Kidney epithelial cell (primary cell): ENCODE measurements at regions not wholly inside any gene's neighbourhood (a gene's known extent, or its start where the extent isn't known, plus 50 kb on each side); places are given as distances from the start of the nearest gene placed in this dataset.

Experiments used
- DNase-seq: peaks from one replicate; pipeline ENCODE4 v3.0.0-alpha.2; 2010; ENCODE audit warnings: low read depth
- H3K27me3 ChIP-seq: 2 replicates; pipeline ENCODE4 v1.6.0; 2011; ENCODE audit warnings: low read length; ENCODE audit not compliant: control insufficient read depth, insufficient read depth
- H3K36me3 ChIP-seq: 2 replicates; pipeline ENCODE4 v1.5.1; 2011; ENCODE audit warnings: low read length; ENCODE audit not compliant: control insufficient read depth, insufficient read depth
- H3K4me3 ChIP-seq: 2 replicates; pipeline ENCODE4 v1.5.1; 2011; ENCODE audit warnings: low read depth, mild to moderate bottlenecking, control low read depth, low read length
- TF ChIP-seq, protein P1 (sequence below): IDR thresholded peaks from 2 replicates; pipeline ENCODE4 v1.5.1; 2011; ENCODE audit warnings: mild to moderate bottlenecking, moderate library complexity, low read length, control low read depth, inconsistent platforms; ENCODE audit not compliant: insufficient read depth, poor library complexity, severe bottlenecking

DNA sequence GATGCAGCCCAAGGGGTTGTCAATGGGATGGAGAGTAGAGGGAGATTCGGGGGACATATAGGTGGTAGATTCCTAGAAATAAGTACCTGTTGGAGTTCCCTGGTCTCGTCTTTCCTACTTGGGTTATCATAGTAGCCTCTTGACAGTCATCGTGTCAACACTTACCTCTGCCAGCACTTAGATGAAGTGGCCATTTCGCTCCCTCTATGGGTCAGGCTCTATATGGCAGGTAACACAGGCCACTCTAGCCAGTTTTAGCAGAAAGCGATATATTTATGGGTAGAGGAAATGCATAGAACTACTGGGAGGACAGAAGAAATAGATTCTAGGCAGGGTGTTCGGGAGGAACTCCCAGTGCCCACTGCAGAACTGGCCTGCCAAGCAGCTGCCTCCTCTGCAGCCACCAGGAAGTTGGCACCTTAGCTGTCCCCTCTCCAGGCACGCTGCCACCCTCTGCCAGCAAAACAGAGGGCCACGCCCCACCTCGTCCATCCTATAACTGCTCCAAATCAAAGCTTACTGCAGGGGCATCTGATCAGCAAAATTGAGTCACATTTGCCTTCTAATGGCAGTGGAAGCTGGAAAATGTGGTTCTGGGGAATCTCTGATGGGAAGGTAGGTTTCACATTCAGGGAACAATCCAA, 181.3 kb downstream of the INSIG2 start:
- no peaks in the 10 kb centered on the region for H3K27me3 ChIP-seq
- DNase-seq, result no peak
- no peaks in the 10 kb centered on the region for H3K36me3 ChIP-seq
- TF ChIP-seq, protein P1, sequence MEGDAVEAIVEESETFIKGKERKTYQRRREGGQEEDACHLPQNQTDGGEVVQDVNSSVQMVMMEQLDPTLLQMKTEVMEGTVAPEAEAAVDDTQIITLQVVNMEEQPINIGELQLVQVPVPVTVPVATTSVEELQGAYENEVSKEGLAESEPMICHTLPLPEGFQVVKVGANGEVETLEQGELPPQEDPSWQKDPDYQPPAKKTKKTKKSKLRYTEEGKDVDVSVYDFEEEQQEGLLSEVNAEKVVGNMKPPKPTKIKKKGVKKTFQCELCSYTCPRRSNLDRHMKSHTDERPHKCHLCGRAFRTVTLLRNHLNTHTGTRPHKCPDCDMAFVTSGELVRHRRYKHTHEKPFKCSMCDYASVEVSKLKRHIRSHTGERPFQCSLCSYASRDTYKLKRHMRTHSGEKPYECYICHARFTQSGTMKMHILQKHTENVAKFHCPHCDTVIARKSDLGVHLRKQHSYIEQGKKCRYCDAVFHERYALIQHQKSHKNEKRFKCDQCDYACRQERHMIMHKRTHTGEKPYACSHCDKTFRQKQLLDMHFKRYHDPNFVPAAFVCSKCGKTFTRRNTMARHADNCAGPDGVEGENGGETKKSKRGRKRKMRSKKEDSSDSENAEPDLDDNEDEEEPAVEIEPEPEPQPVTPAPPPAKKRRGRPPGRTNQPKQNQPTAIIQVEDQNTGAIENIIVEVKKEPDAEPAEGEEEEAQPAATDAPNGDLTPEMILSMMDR, result no peak
- no peak overlapping the region for H3K4me3 ChIP-seq

DNA sequence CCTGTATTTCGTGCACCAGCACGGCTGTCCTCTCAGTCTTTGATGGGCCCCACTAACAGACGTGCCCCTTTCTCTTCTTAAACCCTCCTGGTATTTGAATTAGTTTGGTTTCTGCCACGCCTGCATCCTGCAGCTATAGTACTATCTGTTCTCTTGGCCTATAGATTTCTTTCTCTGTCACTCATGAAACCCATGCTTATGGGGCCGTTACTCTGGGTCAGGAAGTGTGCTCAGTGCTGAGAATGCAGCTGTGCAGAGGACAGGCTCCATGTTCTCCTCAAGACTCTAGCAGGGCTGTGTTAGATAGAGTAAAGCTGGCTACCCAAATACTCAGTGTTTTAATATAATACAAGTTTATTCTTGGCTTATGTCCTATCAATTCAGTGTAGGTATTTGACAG, 180.0 kb downstream of the INSIG2 start:
- TF ChIP-seq, protein P1, result no peak
- Histone ChIP-seq H3K27me3 (no peaks in the 10 kb centered on the region), H3K36me3 (no peaks in the 10 kb centered on the region), H3K4me3 (no peak overlapping the region)
- DNase-seq, result no peak

DNA sequence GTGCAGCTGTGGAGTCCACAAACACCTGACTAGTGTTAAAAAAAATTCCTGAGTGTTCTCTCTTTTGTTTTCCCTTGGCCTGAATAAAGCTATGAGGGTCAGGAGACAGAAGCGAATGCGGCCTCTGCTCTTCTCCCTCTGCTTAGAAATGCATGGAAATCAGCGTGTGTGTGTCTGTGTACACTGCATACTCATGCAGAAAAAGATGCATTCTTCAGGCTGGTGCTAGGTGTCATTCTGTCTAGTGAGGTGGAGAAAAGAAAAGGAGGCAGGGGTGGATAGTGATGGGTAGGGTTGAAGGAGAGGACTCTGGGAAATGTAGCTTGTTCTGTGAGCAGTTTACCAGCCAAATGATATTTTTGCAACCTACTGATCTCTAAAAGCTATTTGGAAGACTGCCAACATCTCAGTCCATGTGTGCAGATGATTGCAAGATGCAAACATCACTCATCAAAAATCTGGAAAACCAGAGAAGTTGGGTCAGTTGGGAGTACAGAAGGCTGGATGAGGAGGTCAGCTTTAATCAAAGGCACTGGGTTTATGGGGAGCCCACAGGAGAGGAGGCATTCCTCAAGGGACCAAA, 177.7 kb downstream of the INSIG2 start:
- no peaks in the 10 kb centered on the region for H3K36me3 ChIP-seq
- TF ChIP-seq, protein P1, result no peak
- no peak overlapping the region for H3K4me3 ChIP-seq
- no peaks in the 10 kb centered on the region for H3K27me3 ChIP-seq
- DNase-seq, result no peak

DNA sequence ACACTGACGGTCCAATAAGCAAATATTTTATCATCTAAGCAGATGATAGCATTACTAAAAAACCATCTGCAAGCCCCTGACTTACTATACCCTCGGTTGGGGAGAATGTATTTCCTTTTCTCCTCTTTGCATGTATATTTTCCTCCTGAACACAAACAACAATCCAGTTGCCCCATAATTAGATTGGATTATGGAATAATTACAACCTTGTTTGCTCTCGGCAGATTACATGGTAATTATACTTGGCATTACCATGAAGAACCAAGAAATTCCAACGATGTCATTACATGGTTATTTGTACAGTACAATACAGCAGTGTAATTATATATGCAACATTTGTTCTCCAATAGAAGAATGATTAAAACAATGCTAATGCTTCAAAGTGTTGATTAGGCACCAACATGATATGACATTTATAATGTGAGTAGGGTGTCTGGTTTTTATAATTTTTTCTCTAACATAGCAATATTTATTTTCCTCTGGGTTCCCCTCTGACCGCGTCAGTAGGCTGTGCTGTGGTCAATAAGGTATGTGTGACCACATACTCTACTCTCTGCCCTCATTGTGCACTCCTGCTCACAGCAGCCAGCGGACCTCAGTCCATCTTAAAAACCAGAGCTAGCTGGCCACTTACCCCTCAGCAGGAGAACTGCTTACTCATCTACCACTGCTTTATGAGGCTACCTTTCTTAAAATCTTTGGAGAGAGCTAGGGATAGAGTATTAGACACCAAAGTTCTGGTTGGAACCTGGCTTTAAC, 176.1 kb downstream of the INSIG2 start:
- Histone ChIP-seq H3K27me3 (no peaks in the 10 kb centered on the region), H3K36me3 (no peaks in the 10 kb centered on the region), H3K4me3 (no peak overlapping the region)
- DNase-seq, result no peak
- TF ChIP-seq, protein P1, result no peak

GRCh38 chr2:118257696-118258095, 169.4 kb downstream of the INSIG2 start:
- H3K4me3 ChIP-seq, result no peak overlapping the region
- H3K36me3 ChIP-seq, result no peaks in the 10 kb centered on the region
- H3K27me3 ChIP-seq, result no peaks in the 10 kb centered on the region
- TF ChIP-seq, protein P1, result no peak
- DNase-seq, result no peak
